ENCODE measurements at regions not wholly inside any gene's neighbourhood (a gene's known extent, or its start where the extent isn't known, plus 50 kb on each side); places are given as distances from the start of the nearest gene placed in this dataset.

DNA sequence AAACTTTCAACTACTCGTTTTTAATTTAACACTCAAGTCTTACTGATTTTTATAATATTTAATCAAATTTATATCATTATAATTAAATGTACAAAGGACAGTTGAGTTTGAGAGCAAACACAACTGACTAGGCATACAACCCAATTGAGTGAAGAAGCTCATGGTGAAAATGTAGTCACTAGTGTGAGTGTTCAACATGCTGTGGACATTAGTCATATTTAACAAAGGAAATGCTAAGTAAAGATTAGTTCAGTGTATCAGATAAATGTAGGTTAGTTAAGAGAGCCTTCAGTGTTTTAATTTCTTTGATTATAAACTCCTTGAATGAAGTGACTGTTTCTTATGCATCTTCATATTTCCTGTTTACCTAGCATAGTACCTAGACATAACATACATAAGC is 444.2 kb upstream of the GOLIM4 start:
- TF ChIP-seq, protein P1, sequence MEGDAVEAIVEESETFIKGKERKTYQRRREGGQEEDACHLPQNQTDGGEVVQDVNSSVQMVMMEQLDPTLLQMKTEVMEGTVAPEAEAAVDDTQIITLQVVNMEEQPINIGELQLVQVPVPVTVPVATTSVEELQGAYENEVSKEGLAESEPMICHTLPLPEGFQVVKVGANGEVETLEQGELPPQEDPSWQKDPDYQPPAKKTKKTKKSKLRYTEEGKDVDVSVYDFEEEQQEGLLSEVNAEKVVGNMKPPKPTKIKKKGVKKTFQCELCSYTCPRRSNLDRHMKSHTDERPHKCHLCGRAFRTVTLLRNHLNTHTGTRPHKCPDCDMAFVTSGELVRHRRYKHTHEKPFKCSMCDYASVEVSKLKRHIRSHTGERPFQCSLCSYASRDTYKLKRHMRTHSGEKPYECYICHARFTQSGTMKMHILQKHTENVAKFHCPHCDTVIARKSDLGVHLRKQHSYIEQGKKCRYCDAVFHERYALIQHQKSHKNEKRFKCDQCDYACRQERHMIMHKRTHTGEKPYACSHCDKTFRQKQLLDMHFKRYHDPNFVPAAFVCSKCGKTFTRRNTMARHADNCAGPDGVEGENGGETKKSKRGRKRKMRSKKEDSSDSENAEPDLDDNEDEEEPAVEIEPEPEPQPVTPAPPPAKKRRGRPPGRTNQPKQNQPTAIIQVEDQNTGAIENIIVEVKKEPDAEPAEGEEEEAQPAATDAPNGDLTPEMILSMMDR (IDR thresholded peaks at IDR 0.05) = no peak
- H3K27ac ChIP-seq = no peak overlapping the region
- no peak for DNase-seq
- H3K4me3 ChIP-seq = no peak overlapping the region
- no peak overlapping the region for H3K9ac ChIP-seq (ENCODE audit: low read depth in 2 of 2, low read length in 2 of 2)
- intact Hi-C loops (cut with DNase I) = no loop called here
- no peaks in the 10 kb centered on the region for H3K27me3 ChIP-seq
- H3K4me1 ChIP-seq = no peaks in the 10 kb centered on the region
- H3K9me3 ChIP-seq = no peaks in the 10 kb centered on the region
- no peaks in the 10 kb centered on the region for H3K36me3 ChIP-seq

DNA sequence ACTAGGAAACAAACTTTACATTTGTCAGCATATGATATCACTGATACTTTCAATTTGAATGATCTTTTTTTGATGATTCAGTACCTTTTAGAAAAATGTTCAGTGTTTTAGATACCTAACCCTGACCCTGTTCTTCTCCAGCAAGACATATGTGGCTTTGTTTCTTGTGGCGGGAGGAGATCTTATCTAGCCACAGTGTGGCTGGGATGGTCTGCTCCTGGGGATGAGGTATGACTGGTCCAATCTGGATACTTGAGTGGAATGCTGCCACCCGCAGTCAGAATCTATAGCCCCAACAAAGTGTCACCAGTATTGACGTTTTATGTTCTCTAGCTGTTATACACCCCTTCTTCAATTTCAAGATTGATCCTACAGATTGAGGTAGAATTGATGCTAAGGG is 439.0 kb upstream of the GOLIM4 start:
- Histone ChIP-seq H3K4me3 (no peak overlapping the region), H3K9ac (ENCODE audit: low read depth in 2 of 2, low read length in 2 of 2) (no peak overlapping the region), H3K27me3 (no peaks in the 10 kb centered on the region), H3K27ac (no peak overlapping the region), H3K36me3 (no peaks in the 10 kb centered on the region), H3K4me1 (no peaks in the 10 kb centered on the region), H3K9me3 (no peaks in the 10 kb centered on the region)
- TF ChIP-seq, protein P1 (IDR thresholded peaks at IDR 0.05) = no peak
- no peak for DNase-seq
- intact Hi-C loops (cut with DNase I) = no loop called here

DNA sequence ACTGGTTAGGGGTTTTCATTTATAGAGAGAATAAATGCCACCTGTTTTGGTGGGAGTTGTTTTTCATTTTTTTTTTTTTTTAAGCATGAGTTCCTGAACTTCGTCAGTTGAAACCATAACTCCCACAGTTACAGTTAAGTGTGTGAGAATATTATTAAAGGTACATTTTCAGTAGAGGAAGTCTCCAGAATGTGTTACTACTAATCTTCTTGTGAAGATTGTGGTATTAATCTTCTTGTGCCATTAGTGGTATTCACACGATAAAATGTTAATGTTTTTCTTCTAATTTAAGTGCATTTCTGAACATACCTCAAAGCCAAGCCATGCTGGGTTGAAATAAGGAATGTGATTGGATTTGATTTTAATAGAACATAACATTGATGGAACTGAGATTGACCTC is 437.9 kb upstream of the GOLIM4 start:
- no peaks in the 10 kb centered on the region for H3K4me1 ChIP-seq
- H3K36me3 ChIP-seq = no peaks in the 10 kb centered on the region
- no peaks in the 10 kb centered on the region for H3K9me3 ChIP-seq
- intact Hi-C loops (cut with DNase I) = no loop called here
- no peaks in the 10 kb centered on the region for H3K27me3 ChIP-seq
- no peak overlapping the region for H3K9ac ChIP-seq (ENCODE audit: low read depth in 2 of 2, low read length in 2 of 2)
- DNase-seq = no peak
- no peak overlapping the region for H3K27ac ChIP-seq
- TF ChIP-seq, protein P1 (IDR thresholded peaks at IDR 0.05) = no peak
- no peak overlapping the region for H3K4me3 ChIP-seq

DNA sequence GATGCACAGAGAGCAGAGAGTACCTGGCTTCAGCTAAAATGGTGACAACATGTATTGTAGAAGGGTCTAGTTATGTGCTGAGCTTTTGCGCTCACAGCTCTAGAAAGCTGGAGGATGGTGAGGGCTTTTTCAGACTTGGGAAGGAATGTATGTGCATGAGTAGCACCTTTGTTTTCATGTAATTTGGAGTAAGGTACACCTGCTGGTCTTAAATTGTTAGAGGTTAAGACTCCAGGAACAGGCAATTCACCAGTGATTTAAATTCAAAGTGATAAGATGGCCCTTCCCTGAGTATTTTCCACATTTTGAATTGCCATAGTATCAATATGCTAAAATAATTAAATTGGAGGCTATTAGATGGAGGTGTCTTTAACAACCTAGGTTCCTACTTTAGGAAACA is 436.4 kb upstream of the GOLIM4 start:
- H3K4me1 ChIP-seq = no peaks in the 10 kb centered on the region
- intact Hi-C loops (cut with DNase I) = no loop called here
- TF ChIP-seq, protein P1 (IDR thresholded peaks at IDR 0.05) = no peak
- DNase-seq = no peak
- H3K27me3 ChIP-seq = no peaks in the 10 kb centered on the region
- H3K27ac ChIP-seq = no peak overlapping the region
- no peaks in the 10 kb centered on the region for H3K36me3 ChIP-seq
- no peak overlapping the region for H3K9ac ChIP-seq (ENCODE audit: low read depth in 2 of 2, low read length in 2 of 2)
- no peaks in the 10 kb centered on the region for H3K9me3 ChIP-seq
- no peak overlapping the region for H3K4me3 ChIP-seq

DNA sequence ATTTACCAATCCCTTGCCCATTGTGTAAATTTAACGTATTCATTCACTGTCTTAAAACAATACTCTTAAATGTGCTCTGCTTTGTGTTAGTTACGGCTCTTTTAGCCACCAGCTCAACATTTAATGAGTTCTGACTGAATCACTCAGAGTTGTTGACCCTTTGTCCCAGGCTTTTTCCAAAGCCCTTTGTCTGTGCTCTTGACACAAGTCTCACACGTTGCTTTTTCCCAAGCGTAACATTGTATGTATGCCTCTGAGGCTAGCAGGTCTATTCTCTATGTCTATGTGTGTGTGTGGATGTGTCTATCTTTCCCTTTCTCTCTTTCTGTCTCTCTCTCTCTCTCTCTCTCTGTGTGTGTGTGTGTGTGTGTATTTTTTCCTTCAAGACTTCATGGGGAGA is 435.4 kb upstream of the GOLIM4 start:
- H3K9me3 ChIP-seq = no peaks in the 10 kb centered on the region
- no peak overlapping the region for H3K27ac ChIP-seq
- intact Hi-C loops (cut with DNase I) = no loop called here
- no peak overlapping the region for H3K4me3 ChIP-seq
- no peak overlapping the region for H3K9ac ChIP-seq (ENCODE audit: low read depth in 2 of 2, low read length in 2 of 2)
- DNase-seq = no peak
- TF ChIP-seq, protein P1 (IDR thresholded peaks at IDR 0.05) = no peak
- no peaks in the 10 kb centered on the region for H3K4me1 ChIP-seq
- no peaks in the 10 kb centered on the region for H3K36me3 ChIP-seq
- H3K27me3 ChIP-seq = no peaks in the 10 kb centered on the region

DNA sequence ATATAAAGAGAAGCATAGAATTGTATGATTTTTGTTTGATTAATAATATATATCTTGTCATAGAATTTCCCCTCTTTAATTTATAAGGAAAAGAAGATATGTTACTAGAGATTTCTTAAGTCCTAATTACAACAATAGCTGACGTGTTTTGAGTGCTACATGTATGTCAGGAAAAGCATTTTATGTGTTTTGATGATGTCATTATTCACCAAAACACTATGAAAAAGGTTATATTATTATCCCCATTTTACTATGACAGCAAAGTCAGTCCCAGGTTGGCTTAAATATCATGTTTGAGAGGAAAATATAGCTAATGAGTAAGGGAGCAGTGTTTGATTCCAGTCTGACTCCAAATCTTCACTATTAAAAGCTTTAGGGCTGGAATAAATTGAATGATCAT is 428.4 kb upstream of the GOLIM4 start:
- TF ChIP-seq, protein P1 (IDR thresholded peaks at IDR 0.05) = no peak
- intact Hi-C loops (cut with DNase I) = no loop called here
- no peak for DNase-seq

More for the DNA sequence above, 428.4 kb upstream of the GOLIM4 start:
- Histone ChIP-seq H3K4me1 (no peaks in the 10 kb centered on the region), H3K9ac (ENCODE audit: low read depth in 2 of 2, low read length in 2 of 2) (no peak overlapping the region), H3K36me3 (no peaks in the 10 kb centered on the region), H3K27me3 (no peaks in the 10 kb centered on the region), H3K4me3 (no peak overlapping the region), H3K9me3 (no peaks in the 10 kb centered on the region), H3K27ac (no peak overlapping the region)
